Mesothelial cell of epicardium (in vitro differentiated cells): ENCODE measurements at regions not wholly inside any gene's neighbourhood (a gene's known extent, or its start where the extent isn't known, plus 50 kb on each side); places are given as distances from the start of the nearest gene placed in this dataset.

ENCODE experiments used
- DNase-seq, 2 experiments: peaks; one replicate each; pipeline ENCODE4 v3.0.0; 2021; ENCODE audit warnings: low spot score in 2 of 2; ENCODE audit not compliant: unreplicated experiment in 2 of 2
- H3K27ac Mint-ChIP-seq: 2 replicates; pipeline ENCODE4 v1.8.0; 2021; ENCODE audit warnings: mixed read lengths
- H3K27me3 Mint-ChIP-seq: 2 replicates; pipeline ENCODE4 v1.8.0; 2021; ENCODE audit warnings: low read depth, mixed read lengths
- H3K36me3 Mint-ChIP-seq: 2 replicates; pipeline ENCODE4 v1.8.0; 2021; ENCODE audit warnings: mixed read lengths
- H3K4me1 Mint-ChIP-seq: 2 replicates; pipeline ENCODE4 v1.8.0; 2021; ENCODE audit warnings: mixed read lengths
- H3K4me3 Mint-ChIP-seq: 2 replicates; pipeline ENCODE4 v1.8.0; 2021; ENCODE audit warnings: mild to moderate bottlenecking, moderate library complexity, mixed read lengths
- H3K9me3 Mint-ChIP-seq: 2 replicates; pipeline ENCODE4 v1.8.0; 2021; ENCODE audit warnings: mixed read lengths
- CTCF ChIP-seq: fragments of 200-600 bp; sonication (generic); IDR thresholded peaks from one replicate; pipeline ENCODE4 v1.5.0; 2021; ENCODE audit warnings: antibody characterized with exemption; ENCODE audit not compliant: unreplicated experiment

- Mint-ChIP-seq H3K9me3 (peaks cover 11% of the 10 kb centered on the region), H3K4me1 (peaks cover 29% of the 10 kb centered on the region), H3K27ac (no peak overlapping the region), H3K4me3 (no peak overlapping the region), H3K36me3 (no peaks in the 10 kb centered on the region), H3K27me3 (no peaks in the 10 kb centered on the region)
- no peak for TF ChIP-seq CTCF
- DNase-seq = no peak
These were observed 176.7 kb downstream of the DACT1 start for GRCh38 chr14:58814466-58814865.

GRCh38 chr14:58815161-58815701 lies 177.5 kb downstream of the DACT1 start:
- no peak for TF ChIP-seq CTCF
- H3K9me3 Mint-ChIP-seq = peaks cover 3% of the 10 kb centered on the region
- H3K27me3 Mint-ChIP-seq = no peaks in the 10 kb centered on the region
- no peak overlapping the region for H3K27ac Mint-ChIP-seq
- H3K4me1 Mint-ChIP-seq = peaks cover 28% of the 10 kb centered on the region
- no peak overlapping the region for H3K4me3 Mint-ChIP-seq
- H3K36me3 Mint-ChIP-seq = no peaks in the 10 kb centered on the region
- no peak for DNase-seq

- H3K36me3 Mint-ChIP-seq = no peaks in the 10 kb centered on the region
- peaks cover 28% of the 10 kb centered on the region for H3K4me1 Mint-ChIP-seq
- no peaks in the 10 kb centered on the region for H3K27me3 Mint-ChIP-seq
- TF ChIP-seq CTCF = no peak
- no peak overlapping the region for H3K4me3 Mint-ChIP-seq
- DNase-seq = no peak
- H3K9me3 Mint-ChIP-seq = no peaks in the 10 kb centered on the region
- H3K27ac Mint-ChIP-seq = no peak overlapping the region
These were observed 178.0 kb downstream of the DACT1 start for GRCh38 chr14:58815794-58816193.

GRCh38 chr14:58816416-58817115 lies 178.8 kb downstream of the DACT1 start:
- H3K4me1 Mint-ChIP-seq = peaks cover 25% of the 10 kb centered on the region
- DNase-seq = no peak
- TF ChIP-seq CTCF = no peak
- H3K4me3 Mint-ChIP-seq = no peak overlapping the region
- H3K27ac Mint-ChIP-seq = no peak overlapping the region
- no peaks in the 10 kb centered on the region for H3K27me3 Mint-ChIP-seq
- H3K9me3 Mint-ChIP-seq = no peaks in the 10 kb centered on the region
- H3K36me3 Mint-ChIP-seq = no peaks in the 10 kb centered on the region

GRCh38 chr14:58817846-58818245 lies 180.1 kb downstream of the DACT1 start:
- H3K4me1 Mint-ChIP-seq = peaks cover 22% of the 10 kb centered on the region
- H3K27me3 Mint-ChIP-seq = no peaks in the 10 kb centered on the region
- no peak for DNase-seq
- no peaks in the 10 kb centered on the region for H3K36me3 Mint-ChIP-seq
- no peak for TF ChIP-seq CTCF
- no peak overlapping the region for H3K4me3 Mint-ChIP-seq
- no peak overlapping the region for H3K27ac Mint-ChIP-seq
- no peaks in the 10 kb centered on the region for H3K9me3 Mint-ChIP-seq

- no peak for TF ChIP-seq CTCF
- Mint-ChIP-seq H3K27me3 (no peaks in the 10 kb centered on the region), H3K27ac (no peak overlapping the region), H3K4me1 (peaks cover 30% of the 10 kb centered on the region), H3K4me3 (no peak overlapping the region), H3K36me3 (no peaks in the 10 kb centered on the region), H3K9me3 (no peaks in the 10 kb centered on the region)
- no peak for DNase-seq
These were observed 182.3 kb downstream of the DACT1 start for GRCh38 chr14:58820032-58820431.
